T-helper 1 cell treated with Interleukin-12 subunit alpha and Interleukin-12 subunit beta and Interleukin-4 antibody, amounts not matched to agents 30 ng/mL and 1 ng/mL, for 36 hours (primary cell): ENCODE measurements at regions not wholly inside any gene's neighbourhood (a gene's known extent, or its start where the extent isn't known, plus 50 kb on each side); places are given as distances from the start of the nearest gene placed in this dataset.

ENCODE experiments used
- intact Hi-C: fragments of 100-400 bp; cut with micrococcal nuclease; formaldehyde crosslinking; loops from one replicate; pipeline ENCODE4 v1.15.1; 2024

DNA sequence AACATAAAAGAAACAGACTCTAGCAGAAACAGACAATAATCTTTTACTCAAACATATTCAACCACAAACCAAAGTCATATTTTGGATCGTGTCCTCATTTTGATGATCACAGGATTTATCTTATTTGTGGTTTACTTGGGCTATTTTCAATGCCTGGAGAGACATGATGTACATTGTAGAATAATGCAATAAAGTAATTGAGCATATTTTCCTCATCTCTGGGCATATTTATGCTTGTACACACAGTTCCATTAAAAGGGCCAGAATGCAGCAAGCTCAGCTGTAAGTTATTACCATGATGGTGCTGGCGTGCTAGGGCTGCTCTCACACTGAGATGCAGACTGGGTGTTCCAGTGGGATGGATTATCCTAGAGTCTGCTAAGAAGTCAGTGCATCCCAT, 456.7 kb downstream of the TLE4 start:
- intact Hi-C loops: no loop called here

DNA sequence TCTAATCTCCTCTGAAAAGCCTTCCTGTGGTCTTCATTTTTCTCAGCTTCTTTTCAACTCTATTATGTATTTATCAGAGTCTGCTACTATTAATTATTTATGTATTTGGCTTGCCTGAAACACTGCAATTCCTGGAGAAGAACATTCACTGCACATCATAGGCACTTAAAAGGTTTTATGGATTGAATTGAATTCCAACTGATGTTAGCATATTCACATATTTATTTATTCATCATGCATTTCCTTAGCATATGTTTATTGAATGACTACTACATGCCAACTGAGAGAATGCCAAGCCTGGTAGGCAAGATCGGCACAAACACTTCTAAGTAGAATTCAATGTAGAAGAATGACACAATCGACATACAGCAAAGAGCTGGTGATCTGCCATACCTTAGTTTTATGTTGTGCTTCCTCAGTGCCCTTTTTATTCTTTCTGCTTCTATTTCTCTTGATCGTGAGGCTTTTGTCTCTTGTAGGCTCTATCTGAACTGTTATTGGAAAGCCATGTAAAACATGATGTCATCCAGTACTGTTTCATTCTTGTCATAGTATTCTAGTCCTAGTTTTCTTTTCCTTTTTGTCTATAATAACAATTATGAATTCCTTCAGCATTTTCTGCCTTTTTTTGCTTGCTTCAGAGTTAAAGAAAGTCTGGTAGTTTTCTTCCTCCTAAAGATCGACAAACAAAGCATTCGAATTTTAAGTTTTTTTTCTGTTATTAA, 454.2 kb downstream of the TLE4 start:
- intact Hi-C loops: no loop called here

DNA sequence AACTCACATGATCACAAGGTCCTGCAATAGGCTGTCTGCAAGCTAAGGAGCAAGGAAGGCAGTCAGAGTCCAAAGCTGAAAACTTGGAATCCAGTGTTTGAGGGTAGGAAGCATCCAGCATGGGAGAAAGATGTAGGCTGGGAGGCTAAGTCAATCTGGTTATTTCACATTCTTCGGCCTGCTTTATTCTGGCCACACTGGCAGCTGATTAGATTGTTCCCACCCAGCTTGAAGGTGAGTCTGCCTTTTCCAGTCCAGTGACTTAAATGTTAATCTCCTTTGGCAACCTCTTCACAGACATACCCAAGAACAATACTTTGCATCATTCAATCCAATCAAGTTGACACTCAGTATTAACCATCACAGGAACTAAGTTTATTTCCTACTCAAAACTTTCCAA, 453.4 kb downstream of the TLE4 start:
- intact Hi-C loops: no loop called here

DNA sequence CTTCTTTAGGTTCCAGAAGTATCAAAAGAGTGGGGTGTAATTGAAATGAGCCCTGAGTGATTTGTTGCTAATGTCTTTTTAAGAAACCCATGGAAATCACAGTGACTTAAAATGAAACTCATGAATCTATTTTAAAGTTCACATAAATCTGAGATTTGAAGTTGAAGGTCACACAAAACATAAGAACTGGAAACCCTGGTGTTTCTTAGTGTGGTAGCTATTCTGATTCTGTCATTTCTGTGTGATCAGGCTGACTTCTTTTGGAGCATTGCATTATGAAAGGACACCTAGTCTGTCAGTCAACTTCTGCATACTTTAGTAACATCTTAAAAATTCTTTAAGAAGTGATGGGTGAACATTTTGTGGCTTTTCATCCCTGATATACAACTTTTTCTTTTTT, 448.8 kb downstream of the TLE4 start:
- intact Hi-C loops: no loop called here

DNA sequence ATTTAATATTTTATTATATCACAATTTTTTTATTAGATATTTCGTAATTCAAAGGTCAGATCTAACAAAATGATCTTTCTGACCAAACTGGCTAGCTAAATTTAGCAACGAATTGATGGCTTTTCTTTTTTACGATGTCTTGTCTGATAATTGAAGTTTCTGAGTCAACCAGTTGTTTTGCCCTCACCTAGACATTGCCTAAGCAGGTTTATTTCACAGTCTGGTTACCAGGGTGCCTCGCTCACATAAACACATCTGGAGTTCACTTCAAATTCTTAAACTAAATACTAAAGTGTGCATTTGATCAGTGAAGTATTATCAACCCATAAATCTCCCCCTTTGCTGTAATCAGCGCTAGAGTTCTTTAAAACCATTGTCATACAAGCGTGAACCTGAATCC, 448.3 kb downstream of the TLE4 start:
- intact Hi-C loops: no loop called here

DNA sequence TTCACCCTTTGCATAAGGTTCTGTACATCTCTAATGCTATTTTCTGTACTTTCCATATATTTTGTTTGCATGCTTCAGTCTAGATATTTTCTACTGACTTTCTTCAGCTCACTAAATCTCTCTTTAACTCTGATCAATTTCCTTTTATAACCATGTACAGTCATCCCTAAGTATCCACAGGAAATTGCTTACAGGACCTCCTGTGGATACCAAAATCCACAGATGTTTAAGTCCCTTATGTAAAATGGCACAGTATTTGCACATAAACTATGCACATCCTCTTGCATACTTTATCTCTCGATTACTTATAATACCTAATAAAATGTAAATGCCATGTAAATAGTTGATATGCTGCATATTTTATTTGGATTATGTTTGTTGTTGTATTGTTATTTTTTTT, 442.1 kb downstream of the TLE4 start:
- intact Hi-C loops: no loop called here

DNA sequence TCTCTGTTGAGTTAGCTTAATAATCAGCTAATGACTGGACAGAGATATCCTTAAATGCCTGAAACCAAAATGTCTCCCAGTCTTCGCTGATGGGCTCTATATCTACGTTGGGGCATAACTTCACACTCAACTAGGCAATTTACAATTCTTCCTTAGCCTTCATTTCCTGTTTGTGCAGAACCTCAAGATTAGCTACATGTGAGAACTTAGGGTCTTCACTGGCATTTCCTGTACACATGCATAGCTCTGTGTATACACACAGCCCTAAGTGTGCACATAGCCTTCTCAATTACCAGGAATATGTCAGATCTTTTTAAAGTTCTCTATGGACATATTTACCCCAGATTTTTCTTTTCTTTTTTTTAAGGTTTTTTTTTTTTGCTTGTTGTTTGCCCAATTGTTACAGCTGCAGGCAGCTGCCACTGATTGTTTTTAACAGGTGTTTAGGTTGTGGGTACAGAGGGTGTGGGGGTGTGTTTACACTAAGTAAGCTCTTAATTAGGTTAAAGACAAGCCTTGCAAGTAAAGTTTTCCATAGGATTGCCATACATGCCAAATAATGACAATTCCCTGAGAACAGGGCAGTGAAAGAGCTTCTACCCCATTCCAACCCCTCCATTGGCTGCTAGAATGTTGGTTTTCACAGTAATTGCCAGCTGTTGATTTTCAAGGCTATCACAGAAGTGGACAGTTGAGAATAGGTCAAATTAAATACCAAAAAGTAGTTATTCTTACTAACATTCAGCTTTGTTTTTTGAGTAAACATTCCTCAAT, 441.0 kb downstream of the TLE4 start:
- intact Hi-C loops: no loop called here

DNA sequence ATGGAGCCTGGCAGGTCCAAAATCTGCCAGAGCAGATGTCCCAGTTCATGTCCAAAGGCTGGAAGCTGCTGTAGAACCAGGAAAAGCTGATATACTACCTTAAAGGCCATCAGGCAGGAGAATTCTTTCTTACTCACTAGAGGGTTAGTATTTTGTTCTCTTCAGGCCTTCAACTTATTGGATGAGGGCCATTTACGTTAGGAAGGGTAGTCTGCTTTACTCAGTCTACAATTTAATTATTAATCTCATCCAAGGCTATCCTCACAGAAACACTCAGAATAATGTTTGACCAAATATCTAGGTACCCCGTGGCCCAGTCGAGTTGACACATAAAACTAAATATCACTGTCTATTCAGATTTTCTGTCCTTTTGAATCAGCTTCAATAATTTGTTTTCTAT, 437.4 kb downstream of the TLE4 start:
- intact Hi-C loops: no loop called here

DNA sequence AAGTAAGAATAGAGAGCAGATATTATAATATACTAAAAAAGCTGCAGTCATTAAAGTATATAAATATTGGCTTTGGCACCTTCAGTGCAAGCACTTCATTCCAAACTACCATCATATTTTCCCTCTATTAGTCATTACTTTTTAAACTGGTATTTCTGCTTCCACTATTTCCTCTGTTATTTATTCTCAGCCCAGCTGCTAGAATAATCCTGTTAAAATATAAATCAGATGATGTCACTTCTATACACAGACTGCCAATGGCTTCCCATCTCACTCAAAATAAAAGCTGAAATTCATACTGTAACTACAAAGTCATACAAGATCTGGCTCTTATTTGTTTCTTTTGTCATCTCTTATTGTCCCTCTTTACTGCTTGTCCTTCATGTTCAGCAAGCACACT, 432.9 kb downstream of the TLE4 start:
- intact Hi-C loops: no loop called here

DNA sequence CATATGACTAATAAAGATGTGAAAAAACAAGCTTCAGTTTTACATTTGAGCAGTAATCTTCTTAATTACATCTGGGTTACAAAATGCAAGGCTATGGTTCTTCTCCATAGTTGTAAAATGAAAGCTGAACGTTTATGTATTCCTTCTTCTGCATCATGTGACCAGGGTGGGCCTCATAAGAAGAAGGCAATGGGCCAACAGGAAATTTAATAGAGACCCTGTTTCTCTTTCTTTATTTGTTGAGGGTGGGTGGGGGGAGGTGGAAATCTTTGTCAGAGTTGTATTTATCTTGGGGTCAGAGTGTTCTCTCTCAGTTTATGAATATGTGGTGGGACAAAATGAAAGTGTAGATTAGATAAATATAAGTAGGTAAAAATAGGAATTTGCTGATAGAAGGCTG, 418.8 kb downstream of the TLE4 start:
- intact Hi-C loops: no loop called here

DNA sequence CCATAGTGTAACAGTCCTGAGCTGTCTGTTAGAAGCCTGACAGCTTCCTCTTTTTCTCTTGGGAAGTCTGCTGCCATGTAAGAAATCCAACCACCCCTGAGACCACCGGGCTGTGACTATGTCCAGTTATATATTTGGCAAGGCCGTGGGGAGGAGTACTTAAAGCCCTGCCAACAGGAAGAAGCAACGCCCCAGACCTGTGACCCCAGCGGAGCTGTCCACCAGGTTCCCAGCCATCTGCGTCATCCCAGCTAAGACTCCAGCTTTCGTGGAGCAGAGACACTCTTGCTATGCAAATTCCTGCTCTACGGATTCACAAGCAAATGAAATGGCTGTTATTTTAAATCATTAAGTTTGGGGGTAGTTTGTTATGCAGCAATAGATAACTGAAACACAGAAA, 417.3 kb downstream of the TLE4 start:
- intact Hi-C loops: no loop called here

DNA sequence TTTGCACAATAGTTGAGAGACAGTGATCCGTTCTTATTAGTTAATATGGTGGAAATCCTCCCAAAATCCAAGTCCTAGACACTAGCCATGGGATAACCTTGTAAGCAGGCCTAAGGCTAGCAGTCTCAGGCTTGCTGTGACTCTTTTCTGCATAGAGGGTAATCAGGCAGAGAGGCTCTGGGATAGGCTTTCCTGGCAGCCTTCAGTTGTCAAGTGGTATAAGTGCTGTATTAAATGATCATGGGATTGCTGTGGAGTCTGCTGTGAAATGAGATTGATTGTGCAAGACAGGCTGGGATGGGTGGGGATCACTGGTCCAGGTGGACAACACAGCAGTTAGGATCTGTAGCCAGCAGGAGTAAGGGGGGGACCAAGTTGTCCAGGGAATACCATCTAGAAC, 416.4 kb downstream of the TLE4 start:
- intact Hi-C loops: no loop called here

DNA sequence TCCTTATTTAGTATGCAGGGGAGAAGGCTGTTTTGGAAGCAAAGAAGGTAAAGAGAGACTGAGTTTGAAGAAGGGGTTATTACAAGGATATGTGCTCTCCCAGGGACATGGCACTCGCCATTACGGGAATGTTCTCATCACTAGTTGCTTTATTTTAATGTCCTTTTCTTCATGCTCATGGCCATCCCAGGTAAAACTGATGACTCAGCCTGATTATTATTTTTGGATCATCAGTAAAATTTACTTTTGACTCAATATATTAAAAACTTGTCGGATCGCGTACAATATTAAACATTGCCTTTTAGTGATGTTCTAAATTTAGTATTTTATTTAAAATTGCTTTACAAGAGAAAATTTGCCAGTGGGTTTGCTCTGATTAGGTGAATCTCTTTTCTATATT, 414.7 kb downstream of the TLE4 start:
- intact Hi-C loops: no loop called here

DNA sequence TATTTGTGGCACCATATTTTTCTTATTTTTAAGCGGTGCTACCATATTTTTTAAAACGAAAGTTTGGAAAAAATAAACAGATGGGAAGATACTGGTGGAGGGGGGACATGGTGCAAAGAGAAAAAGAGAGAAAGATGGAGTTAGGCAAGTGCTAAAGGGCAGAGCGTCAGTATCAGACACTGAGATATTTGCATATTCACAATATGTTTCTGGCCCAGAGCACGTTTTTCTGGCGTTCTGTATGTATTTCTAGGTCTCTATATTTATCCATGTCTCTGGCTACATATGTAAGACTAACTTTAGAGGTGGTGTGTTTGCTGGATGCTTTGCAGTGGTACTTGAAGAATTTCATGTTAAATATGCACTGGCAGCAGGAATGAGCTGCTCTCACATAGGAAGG, 414.0 kb downstream of the TLE4 start:
- intact Hi-C loops: no loop called here

DNA sequence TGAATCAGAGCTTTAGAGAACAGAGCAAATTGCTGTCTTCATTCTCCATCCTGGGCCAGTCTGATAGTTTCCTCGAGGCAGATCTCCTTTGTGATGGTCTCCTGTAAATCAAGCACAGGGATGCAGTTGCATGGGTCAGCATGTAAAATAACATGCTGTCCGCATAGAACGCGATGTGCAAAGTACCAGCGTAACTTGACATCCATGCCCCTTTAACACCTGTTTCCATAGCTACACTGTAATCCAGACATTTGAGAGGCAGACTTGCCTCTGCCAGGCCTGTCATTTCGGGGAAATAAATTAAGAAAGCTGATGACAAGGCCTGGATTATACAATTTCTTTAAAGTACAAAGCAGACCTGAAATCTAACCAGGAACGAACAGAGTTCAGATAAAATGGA, 413.5 kb downstream of the TLE4 start:
- intact Hi-C loops: no loop called here

DNA sequence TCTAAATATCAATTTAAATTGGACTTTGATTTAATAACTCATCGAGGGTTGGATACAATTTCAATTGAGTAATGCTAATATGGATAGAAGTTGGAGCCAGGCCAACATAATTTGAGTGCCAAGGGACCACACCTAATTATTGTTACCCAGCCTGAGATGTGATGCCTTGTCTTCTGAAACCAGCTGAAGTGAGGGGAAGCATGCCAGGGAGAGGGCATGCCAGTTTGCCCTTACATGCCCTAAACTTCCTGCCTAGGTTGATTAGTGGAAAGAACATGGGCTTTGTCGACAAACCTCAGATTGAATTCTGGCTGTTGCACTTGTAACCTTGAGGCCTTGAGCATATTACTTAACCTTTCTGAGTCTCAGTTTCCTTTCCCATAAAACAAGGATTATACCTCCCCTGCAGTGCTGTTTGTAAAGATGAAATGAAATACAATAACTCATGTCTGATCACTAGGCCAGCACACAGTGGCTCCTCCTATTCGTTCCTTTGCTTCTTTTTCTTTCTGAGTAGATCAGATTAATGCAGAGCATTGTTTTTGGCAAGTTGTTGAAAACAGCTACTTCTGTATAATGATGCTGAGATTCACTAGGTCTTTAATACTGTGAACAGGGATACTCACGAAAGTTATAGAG, 412.8 kb downstream of the TLE4 start:
- intact Hi-C loops: no loop called here

DNA sequence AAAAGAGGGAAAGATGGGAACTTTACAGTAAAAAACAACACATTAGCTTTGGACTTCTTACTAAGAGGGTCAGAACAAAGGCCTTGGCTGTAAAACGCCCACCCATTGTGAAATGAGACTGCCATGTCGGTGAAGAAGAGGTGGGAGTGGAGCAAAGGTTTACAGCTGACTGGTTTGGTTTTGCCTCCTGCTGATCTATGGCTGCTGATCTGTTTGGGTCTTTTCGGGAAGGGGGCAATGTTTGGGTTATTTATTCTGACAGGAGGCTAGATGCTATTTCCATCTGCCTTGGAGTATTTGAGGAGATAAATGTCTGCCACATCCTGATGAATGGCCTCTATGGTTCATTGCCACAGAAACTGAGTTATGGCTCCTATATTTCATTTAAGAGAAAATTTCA, 408.7 kb downstream of the TLE4 start:
- intact Hi-C loops: no loop called here

DNA sequence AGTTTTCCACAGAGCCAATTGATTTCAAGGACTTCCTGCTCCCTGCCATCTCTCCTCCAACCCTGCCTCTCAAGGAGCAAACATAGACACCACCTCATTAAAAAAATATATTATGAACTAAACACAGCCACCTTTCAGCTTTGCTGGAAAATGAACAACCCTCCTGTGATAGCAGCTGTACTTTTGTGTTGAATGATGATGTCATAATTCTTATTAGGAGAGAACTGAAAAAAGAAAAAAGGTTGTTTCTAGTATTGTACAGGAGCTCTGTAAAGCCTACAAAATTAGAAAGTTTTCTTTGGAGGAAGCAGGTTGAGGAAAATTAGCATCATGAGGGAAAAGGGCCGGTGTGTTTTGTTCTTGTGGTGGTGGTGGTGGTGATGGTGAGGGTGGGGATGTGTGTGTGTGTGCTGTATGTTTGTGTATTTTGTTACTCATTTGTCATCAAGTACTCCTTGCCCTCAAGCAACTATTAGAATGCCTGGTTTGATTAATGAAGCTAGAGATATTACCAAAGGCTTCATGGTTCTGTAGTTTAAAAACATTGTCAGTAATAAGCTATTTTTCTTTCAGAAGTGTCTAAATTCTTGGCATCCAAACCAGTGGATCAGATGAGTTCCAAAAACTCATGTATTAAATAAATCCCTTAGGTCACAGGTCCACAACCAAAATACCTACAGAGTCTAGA, 405.9 kb downstream of the TLE4 start:
- intact Hi-C loops: no loop called here

DNA sequence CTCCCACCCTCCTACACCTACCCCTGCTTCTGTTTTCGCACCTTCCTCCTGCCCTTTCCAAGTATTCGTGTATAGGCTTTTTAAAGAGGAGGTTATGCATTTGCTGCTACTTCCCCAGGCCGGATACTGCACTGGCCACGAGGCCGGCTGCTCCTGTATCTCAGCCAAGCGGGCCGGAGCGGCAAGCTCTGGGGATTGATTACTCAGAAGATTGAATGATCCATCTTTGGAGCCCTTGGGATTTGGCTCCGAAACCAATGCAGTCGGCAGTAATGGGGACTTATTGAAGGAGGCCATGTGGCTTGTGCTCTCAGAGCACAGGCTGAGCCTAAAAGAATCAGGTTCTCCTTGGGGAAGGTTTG, 405.3 kb downstream of the TLE4 start:
- intact Hi-C loops: no loop called here

DNA sequence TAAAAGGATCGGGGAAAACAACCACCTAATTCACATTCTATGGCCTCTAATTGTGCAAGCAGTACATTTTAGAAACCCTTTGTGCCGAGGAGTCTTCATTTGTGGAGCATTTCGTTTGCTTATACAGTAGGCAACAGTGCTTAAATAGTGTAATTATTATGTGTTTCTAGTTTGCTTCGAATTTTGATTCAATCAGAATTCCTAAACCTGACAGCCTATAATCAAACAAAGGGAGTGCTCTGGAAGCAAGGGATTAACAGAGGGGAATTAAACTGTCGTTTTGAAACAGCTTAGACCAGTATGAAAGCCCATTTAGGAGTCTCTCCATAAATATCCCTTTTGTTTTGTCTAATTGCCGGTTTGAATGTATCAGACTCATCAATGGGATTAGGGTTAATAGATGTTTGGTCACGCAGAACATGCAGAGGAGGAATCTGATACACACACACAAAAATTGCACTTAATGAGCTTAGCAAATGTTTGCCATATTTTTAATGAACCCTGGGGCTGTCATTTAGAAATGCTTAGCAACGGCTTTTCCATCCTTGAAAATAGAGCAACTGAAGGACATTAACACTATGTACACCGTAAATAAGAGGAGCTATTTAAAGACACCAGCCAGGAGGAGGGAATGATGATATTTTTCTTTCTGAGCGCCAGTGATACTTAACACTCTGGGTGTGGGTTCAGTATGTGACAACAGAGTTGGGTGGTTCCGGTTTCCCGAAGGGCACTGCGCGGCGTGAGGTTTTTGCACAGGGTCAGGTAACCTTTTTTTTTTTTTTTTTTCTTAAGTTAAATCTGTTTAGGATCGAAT, 404.7 kb downstream of the TLE4 start:
- intact Hi-C loops: no loop called here

DNA sequence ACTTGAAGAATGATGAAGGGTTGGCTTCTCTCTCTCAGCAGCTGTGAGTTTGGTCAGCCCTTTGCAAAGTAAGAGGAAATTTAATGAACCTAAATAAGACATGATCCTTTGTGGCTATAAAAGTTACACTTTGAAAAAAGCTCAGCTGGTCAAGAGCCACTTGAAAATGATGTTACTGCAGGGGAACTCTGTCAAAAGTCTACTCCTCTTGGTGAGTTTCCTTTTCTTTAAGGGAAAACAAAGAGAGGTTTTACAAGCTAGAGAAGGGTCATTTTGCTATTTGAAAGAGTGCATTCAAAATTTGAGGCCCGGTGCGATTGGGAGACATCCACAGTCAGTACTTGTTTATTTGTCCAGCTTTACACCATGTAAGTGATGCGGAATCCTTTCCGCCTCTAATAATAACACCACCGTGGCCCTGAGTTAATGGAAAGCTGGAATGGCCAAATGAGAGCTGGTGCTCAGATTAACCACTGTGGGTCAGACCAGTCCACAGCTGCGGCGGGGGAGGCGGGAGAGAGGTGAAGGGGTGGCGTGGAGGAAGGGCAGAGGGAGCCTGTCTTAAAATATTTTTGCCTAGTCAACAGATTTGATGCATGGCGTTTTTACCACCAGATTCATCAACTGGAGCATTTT, 404.0 kb downstream of the TLE4 start:
- intact Hi-C loops: no loop called here
